NCI-H446 treated with DMSO at 0.1 percent for 48 hours (cell line): ENCODE measurements at regions not wholly inside any gene's neighbourhood (a gene's known extent, or its start where the extent isn't known, plus 50 kb on each side); places are given as distances from the start of the nearest gene placed in this dataset.

Source experiments
- DNase-seq: peaks from one replicate; lab custom pipeline; 2025; lab: John Stamatoyannopoulos, UW

DNA sequence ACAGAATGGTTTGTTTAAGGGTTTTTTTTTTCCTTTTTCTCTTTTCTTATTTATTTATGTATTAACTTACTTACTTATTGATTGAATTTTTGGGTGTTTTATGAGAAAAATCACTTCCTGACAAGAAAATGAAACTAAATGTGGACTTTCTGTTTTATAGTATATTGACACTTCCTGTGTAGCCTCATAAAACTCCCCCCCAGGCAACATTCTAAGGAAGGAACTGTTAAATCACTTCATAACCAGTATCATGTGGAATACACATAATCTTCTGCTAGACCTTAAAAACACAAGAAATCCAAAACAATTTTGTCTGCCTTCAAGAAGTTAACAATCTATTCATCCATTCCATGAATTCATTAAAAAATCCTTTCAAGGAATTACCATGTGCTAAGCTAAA lies 164.1 kb upstream of the TOM1L1 start:
- no peak for DNase-seq

DNA sequence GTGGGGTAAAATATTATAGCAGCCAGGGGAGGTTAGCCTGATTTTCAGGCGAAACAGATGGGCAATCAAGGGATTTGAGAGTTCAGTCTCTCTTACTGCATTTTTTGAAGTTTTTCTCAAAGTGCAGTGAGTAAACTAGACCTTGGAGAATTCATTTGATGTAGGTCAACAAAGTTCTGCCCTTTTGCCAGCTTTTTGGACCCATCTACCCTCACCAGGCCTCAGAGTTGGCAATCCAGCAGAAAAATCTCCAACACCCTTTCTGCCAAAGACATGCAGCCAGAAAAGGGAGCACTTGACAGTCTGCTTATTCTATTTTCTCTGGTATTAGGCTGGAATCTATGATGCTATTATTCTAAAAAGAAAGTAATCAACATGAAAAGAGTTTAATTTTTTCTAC lies 162.2 kb upstream of the TOM1L1 start:
- no peak for DNase-seq

GRCh38 chr17:54744750-54745149 lies 155.9 kb upstream of the TOM1L1 start:
- no peak for DNase-seq

DNA sequence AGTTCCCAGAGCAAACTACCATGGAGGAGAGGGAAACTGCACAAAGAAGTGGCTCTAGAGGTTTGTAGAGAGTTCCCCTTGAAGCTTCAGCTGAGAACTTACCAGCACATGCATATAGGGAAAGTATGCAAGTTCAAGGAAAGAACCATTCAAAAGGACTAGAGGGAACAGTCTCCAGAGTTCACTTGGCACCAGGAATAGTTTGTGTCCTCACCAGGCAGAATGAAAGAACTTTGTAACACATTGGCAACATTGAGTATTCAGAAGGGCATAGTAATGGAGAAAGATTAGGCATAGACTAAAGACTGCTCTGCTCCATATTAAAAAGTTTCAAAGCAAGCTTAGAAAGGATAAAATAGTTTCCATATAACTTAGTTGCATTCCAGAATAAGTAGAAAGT lies 155.4 kb upstream of the TOM1L1 start:
- DNase-seq: no peak

DNA sequence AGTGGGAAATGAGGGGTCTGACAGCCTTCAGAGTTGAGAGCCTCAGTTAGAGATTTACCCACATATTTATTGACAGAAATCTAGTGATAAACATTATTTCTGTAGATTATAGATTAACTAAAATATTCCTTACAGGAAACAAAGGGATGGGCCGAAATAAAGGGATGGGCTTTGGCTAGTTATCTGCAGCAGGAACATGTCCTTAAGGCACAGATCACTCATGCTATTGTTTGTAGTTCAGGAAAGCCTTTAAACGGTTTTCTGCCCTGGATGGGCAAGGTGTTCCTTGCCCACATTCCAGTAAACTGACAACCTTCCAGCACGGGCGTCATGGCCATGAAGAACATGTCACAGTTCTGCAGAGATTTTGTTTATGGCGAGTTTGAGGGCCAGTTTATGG lies 154.8 kb upstream of the TOM1L1 start:
- no peak for DNase-seq

DNA sequence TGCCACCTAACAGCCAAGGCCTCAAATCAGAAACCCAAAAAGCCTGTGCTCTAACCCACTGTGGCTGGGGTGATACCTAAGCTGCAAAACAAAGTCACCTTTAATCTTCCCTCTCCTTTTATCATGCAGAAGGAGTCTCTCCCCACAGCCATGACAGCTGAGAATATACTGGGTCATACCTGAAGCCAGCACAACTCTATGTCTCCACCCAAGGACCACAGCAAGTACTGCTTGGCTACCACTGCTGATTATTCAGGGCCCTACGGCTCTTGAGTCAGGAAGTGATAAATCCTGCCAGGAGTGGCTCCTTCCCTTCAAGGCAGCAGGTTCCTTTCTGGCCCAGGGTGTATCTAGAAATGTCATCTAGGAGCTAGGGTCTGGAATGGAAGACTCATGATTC lies 151.5 kb upstream of the TOM1L1 start:
- DNase-seq: no peak

- no peak for DNase-seq
Measured at GRCh38 chr17:54754560-54754959, 146.1 kb upstream of the TOM1L1 start.

- no peak for DNase-seq
Measured at GRCh38 chr17:54760836-54761235, 139.8 kb upstream of the TOM1L1 start.

DNA sequence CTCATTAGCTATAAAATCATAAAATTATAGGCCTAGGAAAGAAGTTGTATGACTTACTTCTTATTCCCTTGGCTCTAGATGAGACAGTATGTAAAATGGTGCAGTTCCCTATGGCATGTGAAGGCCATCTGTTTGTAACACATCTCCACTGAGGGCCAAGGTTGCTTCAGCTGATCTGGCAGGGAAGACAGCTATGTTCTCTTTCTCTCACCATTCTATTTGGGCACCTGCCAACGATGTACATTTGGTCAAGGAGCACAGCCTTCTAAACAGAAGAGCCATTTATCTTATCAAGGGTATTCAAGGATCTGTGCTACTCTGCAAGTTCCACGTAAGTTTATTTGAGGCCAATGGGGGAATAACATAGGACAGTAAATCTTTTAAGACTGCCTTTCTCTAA lies 129.8 kb upstream of the TOM1L1 start:
- DNase-seq: peak; percentile 75

DNA sequence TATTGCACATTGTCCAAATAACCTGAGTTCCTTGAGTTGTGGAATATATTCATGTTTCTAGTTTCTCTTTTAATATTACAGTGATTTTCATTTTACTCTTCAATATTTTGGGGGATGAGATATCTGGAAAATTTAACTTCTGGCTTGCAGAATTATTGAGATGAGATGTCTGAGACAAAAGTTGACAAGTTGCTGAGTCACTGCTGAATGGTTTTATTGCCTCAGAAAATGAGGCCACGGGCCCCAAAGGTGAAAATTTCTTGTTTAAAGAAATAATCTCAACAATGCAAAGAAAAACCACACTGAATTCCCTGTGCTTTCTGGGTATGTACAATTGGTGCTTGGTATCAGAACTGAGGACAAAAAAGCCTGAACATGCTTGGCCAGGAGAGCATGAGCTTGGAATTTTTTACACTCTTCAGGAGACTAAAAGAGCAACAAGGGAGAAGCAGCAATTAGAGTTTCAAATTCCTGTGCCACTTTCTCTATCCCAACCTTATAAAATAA lies 129.2 kb upstream of the TOM1L1 start:
- DNase-seq: no peak

DNA sequence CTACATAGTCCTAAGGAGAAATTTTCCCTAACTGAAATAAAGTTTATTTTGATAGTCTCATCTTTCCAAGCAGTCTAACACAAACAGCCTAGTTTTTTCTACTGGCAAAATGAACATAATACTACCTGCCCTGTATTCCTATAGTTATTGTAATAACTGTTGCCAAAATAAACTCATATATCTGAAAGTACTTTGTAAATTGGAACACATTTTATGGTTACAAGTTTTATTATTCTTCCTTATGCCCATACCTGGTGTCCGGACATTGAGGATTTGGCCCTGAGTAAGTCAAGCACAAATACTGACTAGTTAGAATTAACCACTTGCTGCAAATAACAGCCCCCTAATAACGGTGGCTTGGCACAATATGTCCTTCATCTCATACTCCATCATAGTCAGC lies 120.4 kb upstream of the TOM1L1 start:
- DNase-seq: no peak

DNA sequence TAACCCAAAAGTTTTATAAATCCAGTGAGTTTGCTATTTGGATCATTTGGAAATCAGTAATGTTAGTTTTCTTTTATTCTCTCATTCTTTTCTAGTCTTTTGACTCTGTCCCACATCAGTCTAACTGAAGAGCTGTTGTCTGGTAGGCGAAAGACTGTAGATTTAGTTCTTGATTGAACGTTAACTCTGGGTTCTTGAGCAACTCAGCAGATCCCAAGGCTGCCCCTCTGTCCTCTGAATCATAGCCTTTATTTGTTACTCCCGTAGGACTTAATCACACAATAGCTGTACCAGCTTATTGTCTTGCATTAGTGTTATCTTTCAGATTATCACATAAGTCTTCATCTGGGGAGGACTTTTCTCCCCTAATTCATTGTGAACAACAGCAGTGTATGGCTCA lies 119.3 kb upstream of the TOM1L1 start:
- DNase-seq: no peak

DNA sequence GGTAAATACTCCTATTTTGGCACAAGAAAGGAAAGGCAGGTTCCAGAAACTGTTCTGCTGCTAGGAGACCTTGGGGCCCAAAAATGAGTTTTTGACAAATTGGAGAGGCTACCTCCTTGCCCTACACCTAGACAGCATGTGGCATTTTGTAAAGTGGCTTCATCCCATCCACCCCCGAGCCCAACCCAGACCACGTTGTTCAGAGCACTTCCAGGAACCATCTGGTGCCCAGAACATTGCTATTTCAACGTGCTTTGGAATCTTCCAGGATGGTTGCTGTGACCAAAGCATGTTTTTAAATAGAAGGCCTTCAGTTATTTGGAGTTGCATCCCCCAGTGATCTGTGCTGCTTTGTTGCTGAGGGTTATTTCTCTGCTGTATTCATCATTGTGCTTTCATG lies 116.3 kb upstream of the TOM1L1 start:
- DNase-seq: no peak

DNA sequence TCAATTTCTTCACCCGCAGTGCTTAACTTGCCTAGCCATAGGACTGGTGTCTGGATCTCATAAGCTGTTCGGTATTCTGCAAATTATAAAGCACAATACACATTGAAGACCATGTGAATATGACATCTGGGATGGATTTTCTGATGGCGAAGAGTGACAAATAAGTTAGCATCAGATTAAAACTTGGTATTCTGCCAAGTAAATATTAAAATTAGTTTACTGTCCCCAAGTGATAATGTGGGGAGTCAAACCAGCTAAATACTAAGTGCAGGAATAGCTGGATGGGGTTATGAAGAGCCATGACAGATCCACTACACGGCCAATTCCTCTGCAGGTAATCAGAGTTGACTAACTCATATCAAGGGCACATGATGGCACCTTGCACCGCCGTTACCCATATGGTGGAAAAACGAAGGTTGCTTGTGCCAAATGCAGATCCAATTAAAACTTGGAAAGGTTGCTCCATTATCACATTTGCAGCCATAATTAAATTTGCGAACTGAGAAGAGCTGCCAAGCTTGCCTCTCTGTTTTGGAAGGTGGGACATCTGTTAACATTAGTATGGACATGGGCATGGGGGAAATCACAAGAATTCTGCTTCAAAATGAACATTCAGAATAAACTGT lies 114.9 kb upstream of the TOM1L1 start:
- DNase-seq: peak; percentile 83

DNA sequence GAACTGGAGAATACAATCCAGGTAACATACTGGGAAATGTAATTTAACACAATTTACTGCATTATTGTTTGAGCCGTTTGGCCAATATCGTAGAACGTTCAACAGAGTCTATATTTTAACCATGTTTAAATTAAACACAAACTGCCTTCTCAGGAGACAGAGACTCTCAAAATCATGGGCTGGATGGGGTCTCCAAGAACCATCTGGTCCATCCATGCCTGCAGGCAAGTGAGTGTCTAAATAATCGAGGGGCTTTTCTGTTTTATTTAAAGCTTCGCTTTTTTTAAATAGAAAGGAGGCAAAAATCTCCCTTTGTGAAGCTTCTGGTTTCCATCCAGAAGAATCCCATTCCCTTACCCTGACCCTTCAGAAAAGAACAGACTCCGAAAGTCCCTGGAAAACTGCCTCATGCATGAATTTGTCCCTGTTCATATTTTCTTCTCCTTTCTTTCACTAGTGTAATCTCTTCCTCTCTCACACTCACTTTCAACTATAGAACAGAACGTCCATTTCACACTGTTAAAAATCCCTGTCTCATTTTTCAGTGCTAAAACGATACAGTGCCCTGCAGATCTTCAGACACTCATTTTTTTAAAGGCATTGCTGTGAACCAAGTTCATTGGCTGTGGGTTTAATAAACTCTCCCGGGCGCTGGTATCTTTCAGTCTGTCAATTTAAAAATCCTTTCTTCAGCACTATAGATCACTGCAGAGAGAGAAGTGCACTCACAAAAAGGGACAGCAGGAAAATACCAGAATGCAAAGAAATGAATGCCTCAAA lies 111.4 kb upstream of the TOM1L1 start:
- DNase-seq: no peak

- no peak for DNase-seq
Measured at GRCh38 chr17:54793271-54793670, 107.4 kb upstream of the TOM1L1 start.

- no peak for DNase-seq
Measured at GRCh38 chr17:54795046-54795445, 105.6 kb upstream of the TOM1L1 start.

- DNase-seq: no peak
Measured at GRCh38 chr17:54807331-54807730, 93.3 kb upstream of the TOM1L1 start.

DNA sequence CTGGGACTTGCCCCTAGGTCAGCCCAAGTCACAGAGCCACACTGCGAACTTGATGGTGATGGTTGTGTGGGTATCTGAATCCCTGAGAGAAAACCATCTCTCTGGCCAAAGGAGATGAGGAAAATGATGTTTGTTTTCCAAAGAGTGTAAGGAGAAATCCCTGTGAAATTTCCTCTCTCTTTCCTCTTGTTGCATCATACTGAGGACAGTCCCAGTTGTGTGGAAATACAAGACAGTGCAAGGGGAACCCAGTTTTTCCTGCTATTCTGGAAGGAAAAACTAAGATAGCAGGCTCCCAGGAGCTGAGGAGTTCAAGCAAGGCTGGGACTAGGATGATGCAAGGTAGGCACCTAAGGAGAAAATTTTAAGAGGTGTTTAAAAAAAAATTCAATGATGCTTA lies 86.8 kb upstream of the TOM1L1 start:
- DNase-seq: no peak

GRCh38 chr17:54814371-54814770 lies 86.3 kb upstream of the TOM1L1 start:
- DNase-seq: no peak

DNA sequence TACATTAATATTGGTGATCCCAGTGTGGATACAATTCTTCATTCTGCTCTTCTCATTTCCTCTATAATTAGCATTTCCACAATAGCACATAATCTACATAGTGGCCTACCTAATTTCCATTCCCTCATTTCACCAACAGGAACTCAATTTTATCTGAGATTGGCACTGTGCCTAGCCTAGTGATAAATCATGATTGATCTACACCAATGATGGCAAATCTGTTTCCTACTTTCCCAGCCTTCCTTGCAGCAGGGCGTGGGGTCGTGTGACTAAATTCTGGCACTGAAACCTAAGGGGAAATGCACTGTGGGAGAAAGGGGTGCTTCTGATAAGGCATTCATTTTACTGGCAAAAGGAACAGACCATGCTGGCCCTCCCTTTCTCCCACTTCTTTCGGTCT lies 66.6 kb upstream of the TOM1L1 start:
- no peak for DNase-seq

DNA sequence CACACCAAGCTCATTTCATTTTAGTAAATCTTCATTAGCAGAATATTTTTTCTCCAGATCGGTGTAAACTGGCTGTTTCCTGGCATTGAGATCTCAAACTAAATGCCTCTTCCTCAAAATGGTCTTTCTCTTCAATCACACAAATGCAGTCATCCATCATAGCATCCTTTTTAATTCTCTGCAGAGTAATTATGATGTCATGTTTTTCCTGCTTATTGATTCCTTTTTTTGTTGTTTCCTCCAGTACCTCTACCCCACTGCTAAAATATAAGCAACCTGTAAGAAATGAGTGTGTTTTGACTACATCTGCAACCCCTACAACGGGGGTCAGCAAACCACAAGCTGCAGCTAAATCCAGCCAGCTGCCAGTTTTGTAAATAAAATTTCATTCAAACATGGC lies 65.6 kb upstream of the TOM1L1 start:
- no peak for DNase-seq

DNA sequence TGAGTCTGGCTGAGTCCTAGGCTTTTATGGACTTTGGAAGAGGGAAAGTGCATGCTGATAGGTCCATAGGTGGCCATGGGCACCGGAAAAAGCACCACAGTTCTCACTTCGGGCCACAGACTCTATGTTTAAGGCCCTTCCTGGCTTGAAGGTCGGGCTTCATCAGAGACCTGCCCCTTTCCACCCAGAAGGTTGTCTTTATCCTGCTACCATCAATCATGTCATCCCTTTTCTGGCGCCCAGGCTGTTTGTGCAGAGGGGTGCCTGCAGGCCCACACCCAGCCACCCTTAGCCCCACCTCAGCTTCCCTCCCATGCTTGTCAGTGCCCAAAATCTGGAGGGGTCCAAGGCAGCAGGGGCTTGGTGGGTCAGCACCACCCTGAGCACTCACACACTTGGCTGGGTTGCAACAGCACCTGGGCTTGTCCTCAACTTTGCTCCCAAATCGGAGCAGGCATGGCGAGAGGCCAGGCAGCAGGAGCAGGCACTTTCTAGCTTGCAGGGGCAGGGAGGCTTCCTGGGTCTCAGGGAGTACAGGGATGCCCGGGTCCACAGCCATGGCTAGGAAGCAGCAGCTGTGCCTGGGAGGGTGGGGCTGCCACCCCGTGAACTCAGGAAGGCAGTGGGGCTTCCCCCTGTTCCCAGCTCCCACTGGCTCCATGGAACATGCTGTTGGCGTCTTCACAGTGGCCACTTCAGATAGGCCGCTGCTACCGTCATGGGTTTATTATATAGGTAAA lies 63.8 kb upstream of the TOM1L1 start:
- DNase-seq: no peak
